Body of pancreas (tissue), 4 donors: ENCODE measurements at regions not wholly inside any gene's neighbourhood (a gene's known extent, or its start where the extent isn't known, plus 50 kb on each side); places are given as distances from the start of the nearest gene placed in this dataset.

Source experiments
- ATAC-seq: fragments of 150-250 bp; one replicate; pipeline ENCODE4 v1.9.1; 2016
- DNase-seq, 4 donors: peaks; one replicate each; pipeline ENCODE4 v3.0.0-alpha.2; 2019
- H3K27ac ChIP-seq, 4 donors: fragments of 200-600 bp; sonication (generic); 1 replicate in 3 of 4; 2 replicates in 1 of 4; pipeline versions ENCODE4 v1.5.1 to v1.6.1; 2016 to 2019; ENCODE audit warnings: mild to moderate bottlenecking in 1 of 4, mixed read lengths in 1 of 4, moderate library complexity in 1 of 4
- H3K27me3 ChIP-seq, 2 donors: fragments of 200-600 bp; sonication (generic); one replicate each; pipeline ENCODE4 v1.6.0; 2016; ENCODE audit warnings: mild to moderate bottlenecking in 1 of 2
- H3K36me3 ChIP-seq, 2 donors: fragments of 200-600 bp; sonication (generic); replicated peaks in 1 of 2; 2 replicates each; pipeline ENCODE4 v1.5.1; 2016; ENCODE audit warnings: low read depth in 2 of 2; ENCODE audit not compliant: insufficient read depth in 1 of 2
- H3K4me1 ChIP-seq: fragments of 200-600 bp; sonication (generic); one replicate; pipeline ENCODE4 v1.6.0; 2016
- H3K4me3 ChIP-seq, 2 donors: fragments of 200-600 bp; sonication (generic); 1 replicate in 1 of 2; 2 replicates in 1 of 2; pipeline ENCODE4 v1.5.1; 2016 to 2019
- H3K9me3 ChIP-seq, 3 donors: fragments of 200-600 bp; sonication (generic); 1 replicate in 2 of 3; 2 replicates in 1 of 3; pipeline ENCODE4 v1.5.1; 2016
- POLR2A ChIP-seq, 3 donors: fragments of 450-650 bp; IDR thresholded peaks; one replicate each; pipeline ENCODE4 v1.6.1; 2016; ENCODE audit warnings: antibody characterized with exemption in 3 of 3, mild to moderate bottlenecking in 2 of 3
- WGBS, 2 donors: methylation state at CpG; one replicate each; pipeline ENCODE4 v1.1.5; 2017; 5-methylcytosine and 5-hydroxymethylcytosine counted together
- intact Hi-C: fragments of 100-400 bp; cut with DNase I; formaldehyde crosslinking; loops from one replicate; pipeline ENCODE4 v1.15.1; 2023
- TF ChIP-seq, protein P1 (sequence below), 7 experiments: fragments of 450-650 bp in 4 of 7; fragments of 200-600 bp in 3 of 7; sonication (generic) in 3 of 7; IDR thresholded peaks; one replicate each; pipeline ENCODE4 v1.5.1; 2016 to 2019; ENCODE audit warnings: antibody characterized with exemption in 7 of 7

- H3K27ac ChIP-seq = peak overlapping the region in 3 of 4 donors; percentile 30 to 69 (median 34)
- WGBS, 2 donors = 38 to 39% methylated on average over 10 to 11 of the region's 11 CpGs
- H3K36me3 ChIP-seq = no peaks in the 10 kb centered on the region
- intact Hi-C loops = no loop called here
- peaks cover 21% of the 10 kb centered on the region for H3K4me1 ChIP-seq
- no peak overlapping the region for H3K4me3 ChIP-seq
- DNase-seq = peak; percentile 24 to 67 (median 57)
- peak; percentile 80 for ATAC-seq
- H3K9me3 ChIP-seq = no peaks in the 10 kb centered on the region
- TF ChIP-seq, protein P1, sequence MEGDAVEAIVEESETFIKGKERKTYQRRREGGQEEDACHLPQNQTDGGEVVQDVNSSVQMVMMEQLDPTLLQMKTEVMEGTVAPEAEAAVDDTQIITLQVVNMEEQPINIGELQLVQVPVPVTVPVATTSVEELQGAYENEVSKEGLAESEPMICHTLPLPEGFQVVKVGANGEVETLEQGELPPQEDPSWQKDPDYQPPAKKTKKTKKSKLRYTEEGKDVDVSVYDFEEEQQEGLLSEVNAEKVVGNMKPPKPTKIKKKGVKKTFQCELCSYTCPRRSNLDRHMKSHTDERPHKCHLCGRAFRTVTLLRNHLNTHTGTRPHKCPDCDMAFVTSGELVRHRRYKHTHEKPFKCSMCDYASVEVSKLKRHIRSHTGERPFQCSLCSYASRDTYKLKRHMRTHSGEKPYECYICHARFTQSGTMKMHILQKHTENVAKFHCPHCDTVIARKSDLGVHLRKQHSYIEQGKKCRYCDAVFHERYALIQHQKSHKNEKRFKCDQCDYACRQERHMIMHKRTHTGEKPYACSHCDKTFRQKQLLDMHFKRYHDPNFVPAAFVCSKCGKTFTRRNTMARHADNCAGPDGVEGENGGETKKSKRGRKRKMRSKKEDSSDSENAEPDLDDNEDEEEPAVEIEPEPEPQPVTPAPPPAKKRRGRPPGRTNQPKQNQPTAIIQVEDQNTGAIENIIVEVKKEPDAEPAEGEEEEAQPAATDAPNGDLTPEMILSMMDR (IDR thresholded peaks at IDR 0.05) = no peak
- TF ChIP-seq POLR2A (IDR thresholded peaks at IDR 0.05) = no peak
- H3K27me3 ChIP-seq = no peaks in the 10 kb centered on the region
Measured at GRCh38 chr5:36444582-36445418, 143.1 kb upstream of the RANBP3L start.

- intact Hi-C loops = no loop called here
- peaks cover 15% of the 10 kb centered on the region for H3K4me1 ChIP-seq
- no peaks in the 10 kb centered on the region for H3K9me3 ChIP-seq
- no peak for ATAC-seq
- DNase-seq = no peak
- H3K27me3 ChIP-seq = no peaks in the 10 kb centered on the region
- no peak overlapping the region for H3K4me3 ChIP-seq
- H3K36me3 ChIP-seq = no peaks in the 10 kb centered on the region
- H3K27ac ChIP-seq = no peak overlapping the region
- WGBS, 2 donors = 86 to 93% methylated on average over 2 of the region's 2 CpGs
- TF ChIP-seq POLR2A (IDR thresholded peaks at IDR 0.05) = no peak
- TF ChIP-seq, protein P1 (IDR thresholded peaks at IDR 0.05) = no peak
Measured at GRCh38 chr5:36447776-36448175, 146.1 kb upstream of the RANBP3L start.

DNA sequence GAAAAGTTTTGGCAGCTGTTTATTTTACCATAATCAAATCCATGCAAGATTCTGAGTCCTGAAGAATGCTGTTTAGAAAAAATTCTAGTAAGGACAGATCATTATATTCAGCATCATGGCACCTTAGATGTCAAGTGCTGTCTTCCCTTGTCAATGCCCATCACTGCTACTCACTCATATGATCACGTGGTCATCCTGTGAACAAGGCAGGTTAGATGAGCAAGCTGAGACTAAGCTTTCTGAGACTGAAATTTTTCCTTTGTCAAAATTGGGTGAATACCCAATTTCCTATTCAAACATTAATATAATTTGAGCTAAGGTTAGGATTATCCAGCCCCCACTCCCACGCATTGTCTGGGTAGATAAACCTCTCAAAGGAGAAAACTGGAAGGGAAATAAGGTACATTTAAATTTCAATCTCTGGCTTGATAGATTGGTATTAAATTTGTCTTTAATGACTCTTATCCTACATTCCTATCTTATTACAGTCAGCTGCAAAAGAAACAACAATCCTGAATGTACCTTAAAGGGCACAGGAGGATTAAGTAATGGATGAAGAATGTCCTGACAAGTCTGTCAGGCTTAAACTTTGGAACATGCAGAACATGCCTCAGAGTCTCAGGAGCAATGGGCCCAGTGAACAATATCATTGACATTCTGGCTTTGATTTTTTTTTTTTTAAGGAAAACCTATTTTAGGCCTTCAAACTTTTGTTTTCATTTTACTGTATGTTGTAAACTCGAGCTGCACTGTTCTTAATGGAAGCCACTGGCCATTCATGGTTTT is 148.7 kb upstream of the RANBP3L start:
- no peak for DNase-seq
- H3K4me3 ChIP-seq = no peak overlapping the region
- TF ChIP-seq, protein P1 (IDR thresholded peaks at IDR 0.05) = no peak
- no peak for TF ChIP-seq POLR2A (IDR thresholded peaks at IDR 0.05)
- intact Hi-C loops = no loop called here
- WGBS, 2 donors = 51 to 53% methylated on average over 3 of the region's 3 CpGs
- ATAC-seq = no peak
- H3K36me3 ChIP-seq = no peaks in the 10 kb centered on the region
- no peaks in the 10 kb centered on the region for H3K4me1 ChIP-seq
- H3K27ac ChIP-seq = no peak overlapping the region
- no peaks in the 10 kb centered on the region for H3K27me3 ChIP-seq
- no peaks in the 10 kb centered on the region for H3K9me3 ChIP-seq

- Histone ChIP-seq H3K36me3 (no peaks in the 10 kb centered on the region), H3K27ac (no peak overlapping the region), H3K4me3 (no peak overlapping the region), H3K9me3 (no peaks in the 10 kb centered on the region), H3K4me1 (no peaks in the 10 kb centered on the region), H3K27me3 (no peaks in the 10 kb centered on the region)
- no peak for ATAC-seq
- DNase-seq = no peak
- intact Hi-C loops = no loop called here
- TF ChIP-seq POLR2A (IDR thresholded peaks at IDR 0.05) = no peak
- TF ChIP-seq, protein P1 (IDR thresholded peaks at IDR 0.05) = no peak
- 75 to 82% methylated on average over 4 of the region's 4 CpGs for WGBS, 2 donors
Measured at GRCh38 chr5:36452424-36453006, 150.8 kb upstream of the RANBP3L start.
